Activated T-cell treated with anti-CD3 and anti-CD28 coated beads for 48 hours (primary cell): ENCODE measurements at regions not wholly inside any gene's neighbourhood (a gene's known extent, or its start where the extent isn't known, plus 50 kb on each side); places are given as distances from the start of the nearest gene placed in this dataset.

Experiments used
- DNase-seq: peaks from one replicate; pipeline ENCODE4 v3.0.0-alpha.2; 2020; ENCODE audit warnings: low read depth

GRCh38 chr4:19992471-19993093 lies 259.1 kb upstream of the SLIT2 start:
- DNase-seq: no peak

GRCh38 chr4:19987746-19988145 lies 264.0 kb upstream of the SLIT2 start:
- no peak for DNase-seq

- no peak for DNase-seq
Observed at GRCh38 chr4:19983072-19983471, 268.6 kb upstream of the SLIT2 start.

GRCh38 chr4:19982556-19982955 lies 269.1 kb upstream of the SLIT2 start:
- no peak for DNase-seq

- DNase-seq: no peak
Observed at GRCh38 chr4:19971829-19972228, 279.9 kb upstream of the SLIT2 start.

- no peak for DNase-seq
Observed at GRCh38 chr4:19969492-19969891, 282.2 kb upstream of the SLIT2 start.

- DNase-seq: no peak
Observed at GRCh38 chr4:19961091-19961490, 290.6 kb upstream of the SLIT2 start.

- DNase-seq: no peak
Observed at GRCh38 chr4:19958848-19959247, 292.9 kb upstream of the SLIT2 start.

- no peak for DNase-seq
Observed at GRCh38 chr4:19947349-19947748, 304.4 kb upstream of the SLIT2 start.

GRCh38 chr4:19945979-19946380 lies 305.7 kb upstream of the SLIT2 start:
- DNase-seq: no peak

- DNase-seq: no peak
Observed at GRCh38 chr4:19945501-19945900, 306.2 kb upstream of the SLIT2 start.

GRCh38 chr4:19944806-19945205 lies 306.9 kb upstream of the SLIT2 start:
- no peak for DNase-seq

GRCh38 chr4:19944251-19944650 lies 307.5 kb upstream of the SLIT2 start:
- DNase-seq: no peak

GRCh38 chr4:19941434-19941833 lies 310.3 kb upstream of the SLIT2 start:
- no peak for DNase-seq

- no peak for DNase-seq
Observed at GRCh38 chr4:19940861-19941260, 310.8 kb upstream of the SLIT2 start.

GRCh38 chr4:19936476-19936875 lies 315.2 kb upstream of the SLIT2 start:
- DNase-seq: no peak

GRCh38 chr4:19930742-19931141 lies 321.0 kb upstream of the SLIT2 start:
- no peak for DNase-seq

GRCh38 chr4:19927381-19927780 lies 324.3 kb upstream of the SLIT2 start:
- DNase-seq: no peak

- no peak for DNase-seq
Observed at GRCh38 chr4:19925516-19925915, 326.2 kb upstream of the SLIT2 start.

GRCh38 chr4:19924761-19925160 lies 326.9 kb upstream of the SLIT2 start:
- no peak for DNase-seq

GRCh38 chr4:19915276-19915675 lies 336.4 kb upstream of the SLIT2 start:
- no peak for DNase-seq

GRCh38 chr4:19913650-19914049 lies 338.1 kb upstream of the SLIT2 start:
- DNase-seq: no peak

- no peak for DNase-seq
Observed at GRCh38 chr4:19910861-19911525, 340.7 kb upstream of the SLIT2 start.

GRCh38 chr4:19905024-19905423 lies 346.7 kb upstream of the SLIT2 start:
- DNase-seq: no peak
